D341Med (cell line): ENCODE measurements at regions not wholly inside any gene's neighbourhood (a gene's known extent, or its start where the extent isn't known, plus 50 kb on each side); places are given as distances from the start of the nearest gene placed in this dataset.

ENCODE experiments used
- DNase-seq: peaks from one replicate; pipeline ENCODE4 v3.0.0; 2012; ENCODE audit warnings: low spot score

DNA sequence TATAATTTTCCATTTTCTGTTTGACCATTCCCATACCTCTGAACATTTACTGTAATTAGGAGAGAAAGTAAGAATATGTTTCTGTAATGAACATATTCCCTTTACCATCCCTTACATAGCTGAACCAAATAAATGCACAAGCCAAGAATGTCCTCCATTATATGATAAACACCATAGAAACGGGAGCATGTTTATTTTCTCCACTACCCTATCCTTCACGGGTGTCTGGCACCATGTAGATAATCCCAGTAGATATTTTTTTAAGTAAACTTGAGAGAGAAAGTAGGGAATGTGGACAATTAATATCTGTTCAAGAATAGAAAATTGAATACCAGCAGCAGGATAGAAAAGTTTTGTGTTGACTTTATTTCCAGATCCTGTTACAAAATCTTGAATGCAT, 928.4 kb downstream of the EFNB2 start:
- no peak for DNase-seq

- DNase-seq, result no peak
Measured at GRCh38 chr13:105602956-105603670, 932.3 kb downstream of the EFNB2 start.

DNA sequence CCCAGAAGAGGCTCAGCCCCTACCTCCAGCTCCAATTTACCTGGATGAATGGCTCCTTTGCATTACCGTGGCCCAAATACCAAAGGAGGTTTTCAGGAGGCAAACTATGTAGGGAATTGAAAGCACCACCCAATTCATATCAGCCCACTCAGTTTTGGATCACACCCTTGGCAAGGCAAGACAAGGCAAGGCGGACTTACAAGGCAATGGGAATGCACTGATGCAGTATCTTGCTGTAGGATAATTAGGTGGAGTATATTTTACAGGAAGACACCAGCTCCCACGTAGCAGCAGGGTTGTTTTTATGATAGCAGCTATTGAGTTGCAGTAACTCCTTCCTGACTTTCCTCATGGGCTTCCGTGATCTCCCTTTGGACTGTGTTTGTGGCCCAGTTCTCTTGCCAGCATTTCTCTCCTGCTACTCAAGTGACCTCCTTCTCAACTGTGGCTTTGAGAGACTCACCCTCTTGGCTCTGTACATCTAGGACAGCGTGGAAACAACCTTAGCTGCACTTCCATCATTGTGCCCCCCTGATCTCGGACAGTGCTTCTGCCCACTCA, 935.9 kb downstream of the EFNB2 start:
- no peak for DNase-seq

GRCh38 chr13:105598529-105598928, 936.9 kb downstream of the EFNB2 start:
- DNase-seq, result no peak

DNA sequence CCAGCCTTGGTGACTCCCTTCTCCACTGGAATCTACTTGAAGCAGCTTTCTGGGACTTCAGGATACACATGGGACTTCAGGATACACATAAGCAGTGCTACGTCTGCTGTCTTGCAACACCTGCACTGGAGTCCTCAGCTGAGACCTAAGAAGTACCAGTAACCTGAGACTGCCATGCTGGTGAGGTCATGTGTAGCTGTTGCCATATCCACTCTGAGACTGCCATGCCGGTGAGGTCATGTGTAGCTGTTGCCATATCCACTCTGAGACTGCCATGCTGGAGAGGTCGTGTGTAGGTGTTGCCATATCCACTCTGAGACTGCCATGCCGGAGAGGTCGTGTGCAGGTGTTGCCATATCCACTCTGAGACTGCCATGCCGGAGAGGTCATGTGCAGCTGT, 937.9 kb downstream of the EFNB2 start:
- DNase-seq, result no peak

GRCh38 chr13:105595471-105595870, 940.0 kb downstream of the EFNB2 start:
- no peak for DNase-seq

- no peak for DNase-seq
Measured at GRCh38 chr13:105591277-105591676, 944.2 kb downstream of the EFNB2 start.

DNA sequence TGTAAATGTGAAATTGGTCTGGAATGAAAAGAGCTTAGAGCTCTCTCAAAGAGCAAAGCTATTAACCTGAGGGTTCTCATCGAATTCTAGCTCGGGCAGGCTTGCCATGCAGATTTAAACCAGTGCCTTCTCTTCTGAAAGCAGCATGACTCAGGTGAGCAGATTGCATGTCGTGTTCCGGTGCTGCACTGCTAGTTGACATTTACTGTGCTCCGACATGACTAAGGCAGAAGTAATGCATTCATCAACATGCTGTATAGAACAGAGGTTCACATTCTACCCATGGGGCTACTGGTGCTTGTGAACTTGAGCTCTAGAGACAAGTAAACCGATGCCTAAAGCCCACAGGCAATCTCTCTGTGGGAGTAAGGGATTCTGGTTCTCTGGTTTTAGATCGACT, 947.7 kb downstream of the EFNB2 start:
- DNase-seq, result no peak

DNA sequence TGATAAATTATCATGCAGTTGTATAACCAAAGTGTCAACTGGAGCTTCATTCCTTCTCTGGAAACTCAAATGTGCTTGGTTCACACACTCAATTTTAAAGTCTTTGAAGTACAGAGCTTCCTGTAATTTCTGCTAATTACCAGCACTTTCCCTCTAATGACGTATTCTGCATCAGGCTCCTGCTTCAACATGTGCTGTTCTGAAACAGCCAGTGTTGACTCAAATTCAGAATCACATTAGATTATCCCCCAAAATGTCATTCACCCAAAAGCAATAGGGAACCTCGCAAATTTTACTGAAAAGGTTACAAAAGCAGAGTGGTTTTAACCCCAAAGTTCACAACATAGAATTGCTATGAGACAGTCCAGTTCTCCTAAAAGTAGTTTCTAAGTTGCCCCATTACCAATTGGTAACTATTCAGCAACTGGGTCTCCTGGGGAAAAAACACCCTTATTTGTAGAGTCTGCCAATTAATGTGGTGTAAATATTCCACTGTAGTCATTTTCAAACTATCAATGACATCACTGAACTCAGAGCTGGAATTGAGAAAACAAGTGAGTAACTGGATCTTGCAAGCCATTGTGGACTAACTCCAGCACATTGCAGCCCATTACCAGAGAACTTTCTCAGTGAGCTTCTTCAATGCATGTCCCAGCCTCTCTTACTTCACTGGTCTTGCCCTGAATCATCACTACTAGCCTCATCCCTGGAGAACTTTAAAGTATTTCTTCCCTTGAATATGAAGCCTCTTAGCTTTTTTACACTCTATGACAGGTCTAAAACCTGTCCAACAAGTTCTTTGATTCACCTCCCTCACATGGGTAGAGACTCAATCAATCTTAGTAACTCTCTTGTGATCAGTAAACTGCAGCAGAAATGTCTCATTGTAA, 955.4 kb downstream of the EFNB2 start:
- DNase-seq, result no peak

DNA sequence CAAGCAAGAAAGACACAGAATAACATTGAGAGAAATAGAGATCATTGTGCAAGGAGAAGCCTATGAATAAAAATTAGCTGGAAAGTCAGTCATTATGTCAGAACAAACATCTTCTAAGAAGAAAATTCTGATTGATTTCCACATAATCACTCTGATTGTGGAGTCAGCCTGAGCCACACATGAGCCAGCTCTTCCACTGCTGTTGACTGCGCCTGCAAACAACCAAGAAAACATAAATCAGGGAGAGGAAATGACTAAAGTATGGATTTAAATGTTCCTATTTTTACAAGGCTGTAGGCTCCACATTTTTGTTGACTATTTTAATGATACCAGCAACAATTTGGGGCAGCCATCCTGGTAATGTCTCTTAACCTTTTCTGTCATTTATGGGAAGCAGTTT, 962.3 kb downstream of the EFNB2 start:
- DNase-seq, result no peak

DNA sequence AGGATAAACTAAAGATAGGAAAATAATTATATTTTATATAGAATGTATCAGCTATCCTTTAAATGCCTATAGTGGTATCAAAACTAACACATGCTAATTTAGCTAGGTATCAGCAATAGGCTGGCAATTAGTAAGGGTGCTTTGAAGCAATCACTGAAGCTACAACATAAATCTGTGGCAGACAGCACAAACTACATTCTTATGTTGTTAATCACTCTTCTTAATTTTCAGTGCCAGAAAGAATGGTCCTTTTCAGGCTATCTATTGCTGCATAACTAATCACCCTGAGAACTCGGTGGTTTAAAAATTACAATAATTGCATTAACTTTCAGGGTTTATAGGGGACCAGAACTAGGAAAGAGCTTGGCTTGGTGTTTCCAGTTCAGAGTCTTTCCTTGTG, 963.1 kb downstream of the EFNB2 start:
- no peak for DNase-seq

DNA sequence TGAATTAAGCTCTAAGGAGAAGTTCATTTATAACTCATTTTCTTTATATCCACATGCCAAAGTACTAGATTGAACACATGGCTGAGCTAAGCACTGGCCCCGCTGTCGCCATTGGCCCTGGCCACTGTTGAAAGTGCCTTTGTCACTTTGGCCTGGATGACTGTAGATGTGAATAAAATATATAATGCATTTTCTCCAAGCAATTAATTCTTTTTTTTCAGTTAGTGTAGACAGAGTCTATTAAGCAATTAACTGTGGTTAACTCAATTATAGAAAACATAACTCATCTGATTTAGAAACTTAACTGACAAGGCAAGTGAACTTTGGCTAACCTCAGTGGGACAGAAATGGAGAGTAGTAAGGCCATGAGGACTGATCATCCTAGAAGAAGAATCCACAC, 965.6 kb downstream of the EFNB2 start:
- DNase-seq, result no peak

DNA sequence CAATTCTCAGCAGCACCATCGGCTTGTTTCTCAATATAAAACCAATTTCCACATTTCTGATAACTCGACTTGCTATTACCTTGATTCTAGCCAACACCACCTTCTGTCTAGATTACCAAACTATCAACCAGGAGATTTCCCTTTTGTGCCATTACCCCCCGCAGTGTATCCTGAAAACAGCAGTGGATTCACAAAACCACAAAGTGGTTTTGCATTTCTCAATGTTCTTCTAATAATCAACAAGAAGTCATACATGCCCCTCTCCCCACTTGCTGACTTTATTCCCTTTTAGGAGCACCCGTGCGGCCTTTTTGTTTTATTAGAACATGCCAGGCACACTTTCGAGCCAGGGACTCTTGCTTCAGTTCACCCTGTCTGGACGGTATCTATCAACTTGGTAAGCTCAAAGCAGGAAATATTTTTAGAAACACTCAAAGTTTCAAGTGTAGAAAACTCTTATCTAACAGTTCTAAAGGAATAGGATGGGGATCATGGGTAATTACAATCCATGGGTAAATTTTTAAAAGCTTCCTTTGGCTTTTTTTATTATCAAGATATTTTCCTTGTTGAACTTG, 967.4 kb downstream of the EFNB2 start:
- DNase-seq, result no peak

GRCh38 chr13:105565136-105565727, 970.2 kb downstream of the EFNB2 start:
- DNase-seq, result no peak

DNA sequence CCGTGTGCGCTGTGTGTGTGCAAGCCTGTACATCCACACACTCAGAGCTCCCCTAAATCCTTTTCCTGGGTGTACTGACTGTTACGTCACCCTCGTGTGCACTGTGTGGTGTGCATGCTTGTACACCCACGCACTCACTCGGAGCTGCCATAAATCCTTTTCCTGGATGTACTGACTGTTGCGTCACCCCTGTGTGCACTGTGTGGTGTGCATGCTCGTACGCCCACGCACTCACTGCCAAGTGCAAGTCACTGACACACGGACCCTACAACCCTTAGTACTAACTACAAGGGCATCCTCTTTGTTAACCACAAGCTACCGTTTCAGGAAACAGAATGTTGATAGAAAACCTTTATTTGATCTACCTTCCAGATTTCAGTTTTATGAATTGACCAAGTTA, 983.4 kb downstream of the EFNB2 start:
- DNase-seq, result no peak

DNA sequence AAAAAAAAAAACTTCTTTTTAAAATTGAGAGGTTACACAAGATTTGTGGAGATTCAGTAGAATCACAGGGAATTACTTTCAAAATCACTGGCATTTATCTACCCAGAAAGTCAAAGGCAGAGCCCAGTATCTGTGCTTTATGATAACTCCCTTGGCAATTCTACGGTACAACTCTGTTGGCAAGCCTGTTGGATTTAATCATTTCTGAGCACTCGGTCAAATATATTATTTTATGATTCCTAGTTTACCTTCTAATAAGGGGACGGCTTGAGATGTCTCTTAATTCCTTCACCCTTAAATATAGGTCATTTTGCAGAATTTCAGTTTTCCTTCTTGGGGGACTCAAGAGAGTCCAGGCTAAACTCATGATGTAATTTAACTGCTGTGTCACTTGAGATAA, 987.6 kb downstream of the EFNB2 start:
- DNase-seq, result no peak

GRCh38 chr13:105545811-105546210, 989.7 kb downstream of the EFNB2 start:
- DNase-seq, result no peak

- DNase-seq, result no peak
Measured at GRCh38 chr13:105543742-105544141, 991.7 kb downstream of the EFNB2 start.

GRCh38 chr13:105541565-105541964, 993.9 kb downstream of the EFNB2 start:
- DNase-seq, result no peak

GRCh38 chr13:105538346-105538745, 997.1 kb downstream of the EFNB2 start:
- DNase-seq, result no peak

GRCh38 chr13:105537113-105537512, 998.3 kb downstream of the EFNB2 start:
- no peak for DNase-seq

GRCh38 chr13:105530468-105530867, 1005.0 kb downstream of the EFNB2 start:
- no peak for DNase-seq
